ENCODE measurements at regions not wholly inside any gene's neighbourhood (a gene's known extent, or its start where the extent isn't known, plus 50 kb on each side); places are given as distances from the start of the nearest gene placed in this dataset.
"Not testable (repeated sequence)": the region's sequence is repeated elsewhere in the genome, so short reads cannot be mapped to it uniquely, and the experiment has no call there.

- DNase-seq, result no peak
These were observed 79.5 kb downstream of the FAM161A start for GRCh38 chr2:61774351-61774750.

- DNase-seq, result no peak
These were observed 81.7 kb downstream of the FAM161A start for GRCh38 chr2:61771904-61772845.

- DNase-seq, result no peak
These were observed 83.1 kb downstream of the FAM161A start for GRCh38 chr2:61770746-61771145.

GRCh38 chr2:61770298-61770697, 83.6 kb downstream of the FAM161A start:
- no peak for DNase-seq

- no peak for DNase-seq
These were observed 84.7 kb downstream of the FAM161A start for GRCh38 chr2:61769093-61769675.

GRCh38 chr2:61764035-61764800, 89.6 kb downstream of the FAM161A start:
- peak; percentile 97 for DNase-seq

GRCh38 chr2:61763605-61764034, 90.2 kb downstream of the FAM161A start:
- DNase-seq, result no peak

DNA sequence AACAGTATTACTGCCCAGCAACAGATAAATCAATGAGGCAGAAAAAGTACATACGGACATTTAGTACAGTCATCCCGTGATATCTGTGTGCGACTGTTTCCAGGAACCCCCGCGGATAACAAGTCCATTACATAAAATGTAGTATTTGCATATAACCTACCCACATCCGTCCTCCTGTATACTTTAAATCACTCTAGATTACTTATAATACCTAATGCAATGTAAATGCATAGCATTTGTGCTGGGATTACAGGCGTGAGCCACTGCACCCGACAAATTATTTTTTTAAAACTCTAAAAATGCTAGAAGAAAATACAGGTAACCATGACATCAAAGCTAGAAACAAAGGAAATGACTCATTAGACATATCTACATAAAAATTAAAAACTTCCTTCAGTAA, 91.6 kb downstream of the FAM161A start:
- DNase-seq, result no peak

GRCh38 chr2:61759718-61760117, 94.1 kb downstream of the FAM161A start:
- DNase-seq, result no peak

DNA sequence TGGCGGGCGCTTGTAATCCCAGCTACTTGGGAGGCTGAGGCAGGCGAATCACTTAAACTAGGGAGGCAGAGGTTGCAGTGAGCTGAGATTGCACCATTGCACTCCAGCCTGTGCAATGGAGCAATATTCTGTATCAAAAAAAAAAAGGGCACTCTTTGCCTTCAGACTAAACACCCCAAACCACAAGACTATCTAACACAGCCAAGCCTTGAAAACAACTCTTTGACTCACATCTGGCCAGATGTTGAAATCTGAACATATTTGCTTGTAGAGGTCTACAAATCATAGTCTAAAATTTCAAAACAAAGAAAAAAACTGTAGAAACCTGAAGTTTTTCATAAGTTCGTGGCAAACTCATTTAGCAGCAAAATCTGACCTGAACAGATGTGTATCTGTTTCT, 94.9 kb downstream of the FAM161A start:
- no peak for DNase-seq

DNA sequence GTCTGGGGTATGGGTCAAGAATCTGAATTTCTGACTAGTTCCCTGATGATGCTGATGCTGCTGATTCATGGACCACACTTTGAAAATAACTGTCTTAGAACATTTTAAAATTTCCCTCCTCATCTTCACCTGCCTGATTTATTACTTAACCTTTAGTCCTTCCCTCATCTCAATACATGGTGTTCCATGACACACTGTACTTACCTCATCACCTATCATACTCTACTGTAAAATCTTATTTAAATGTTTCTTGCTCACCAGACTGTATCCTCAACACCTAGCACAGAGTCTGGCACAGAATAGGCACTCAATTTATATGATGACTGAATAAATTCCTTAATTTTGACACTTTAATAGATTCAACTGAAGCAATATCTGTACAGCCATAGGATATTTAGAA, 95.7 kb downstream of the FAM161A start:
- no peak for DNase-seq

GRCh38 chr2:61753512-61753911, 100.3 kb downstream of the FAM161A start:
- DNase-seq, result no peak

DNA sequence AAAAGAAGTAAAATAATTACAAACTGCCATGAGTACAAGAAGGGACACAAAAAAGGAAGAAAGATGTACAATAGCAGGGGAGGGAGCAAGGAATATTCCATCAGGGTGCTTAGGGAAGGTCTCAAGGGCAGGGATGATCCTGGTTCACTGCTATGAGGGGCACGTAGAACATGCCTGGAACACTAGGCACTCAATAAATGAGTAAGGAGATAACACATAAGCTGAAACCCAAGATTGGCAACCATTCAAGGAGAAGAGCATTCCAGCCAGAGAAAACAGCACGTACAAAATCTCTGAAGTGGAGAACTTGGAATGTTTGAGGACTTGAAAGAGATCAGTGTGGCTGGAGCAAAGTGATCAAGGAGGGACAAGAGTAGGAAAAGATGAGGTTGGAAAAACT, 103.2 kb downstream of the FAM161A start:
- no peak for DNase-seq

- no peak for DNase-seq
These were observed 110.9 kb downstream of the FAM161A start for GRCh38 chr2:61742955-61743354.

GRCh38 chr2:61737841-61738240, 116.0 kb downstream of the FAM161A start:
- DNase-seq, result no peak

DNA sequence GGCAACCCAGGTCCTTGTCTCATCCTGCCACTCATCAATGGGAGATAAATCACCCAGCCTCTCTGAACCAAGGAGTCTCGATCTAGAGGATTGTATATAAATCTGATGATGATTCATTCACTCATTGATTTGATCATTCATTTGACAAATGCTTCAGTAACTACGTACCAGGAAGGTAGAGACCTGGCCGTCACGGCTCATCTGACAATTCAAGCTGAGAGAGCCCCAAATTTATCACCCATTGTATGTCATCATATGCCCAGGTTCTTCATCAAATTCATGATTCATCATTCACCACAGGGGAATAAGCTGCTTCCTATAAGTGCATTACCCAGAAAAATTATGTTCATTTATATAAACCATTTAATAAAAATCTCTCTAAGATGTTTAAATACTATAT, 116.9 kb downstream of the FAM161A start:
- DNase-seq, result no peak

DNA sequence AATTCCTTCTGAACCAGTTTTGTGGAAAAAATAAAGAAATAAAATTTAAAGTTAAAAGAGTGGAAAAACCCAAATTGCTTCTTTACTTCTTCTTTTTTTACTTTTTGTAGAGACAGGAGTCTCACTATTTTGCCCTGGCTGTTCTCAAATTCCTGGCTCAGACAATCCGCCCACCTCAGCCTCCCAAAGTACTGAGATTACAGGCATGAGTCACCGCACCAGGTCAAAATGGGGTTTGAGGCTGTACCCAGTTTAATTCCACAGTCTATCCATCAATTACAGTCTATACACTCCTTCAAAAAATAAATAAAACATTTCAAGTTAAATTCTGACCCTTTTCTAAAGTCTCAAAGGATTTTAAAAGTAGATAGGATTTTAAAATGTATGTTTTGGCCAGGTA, 120.3 kb downstream of the FAM161A start:
- DNase-seq, result no peak

GRCh38 chr2:61732787-61733186, 121.1 kb downstream of the FAM161A start:
- DNase-seq, result no peak

GRCh38 chr2:61727746-61728145, 126.1 kb downstream of the FAM161A start:
- DNase-seq, result no peak

- DNase-seq, result no peak
These were observed 127.2 kb downstream of the FAM161A start for GRCh38 chr2:61726456-61727209.

GRCh38 chr2:61723364-61723763, 130.5 kb downstream of the FAM161A start:
- DNase-seq, result not testable (repeated sequence)

GRCh38 chr2:61722800-61723199, 131.1 kb downstream of the FAM161A start:
- DNase-seq, result no peak

DNA sequence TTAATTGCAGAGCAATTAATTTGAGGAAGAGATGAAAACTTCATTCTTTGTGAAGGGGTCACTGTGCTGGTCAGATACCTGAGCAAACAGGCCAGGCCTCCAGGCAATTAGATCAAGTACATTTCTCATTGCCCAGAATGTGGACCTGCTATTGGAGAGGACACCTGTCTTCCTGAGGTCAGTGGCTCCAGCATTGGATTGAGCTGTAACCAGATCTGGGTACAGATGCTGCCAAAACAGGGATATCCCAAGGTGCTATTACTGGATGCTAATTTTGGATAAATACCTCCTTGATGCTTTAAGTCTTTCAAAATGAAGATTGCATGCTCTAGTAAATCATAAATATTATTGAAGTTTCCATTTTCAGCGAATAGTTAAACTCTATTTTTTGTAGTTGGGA, 131.5 kb downstream of the FAM161A start:
- DNase-seq, result no peak
